ENCODE measurements at regions not wholly inside any gene's neighbourhood (a gene's known extent, or its start where the extent isn't known, plus 50 kb on each side); places are given as distances from the start of the nearest gene placed in this dataset.

DNA sequence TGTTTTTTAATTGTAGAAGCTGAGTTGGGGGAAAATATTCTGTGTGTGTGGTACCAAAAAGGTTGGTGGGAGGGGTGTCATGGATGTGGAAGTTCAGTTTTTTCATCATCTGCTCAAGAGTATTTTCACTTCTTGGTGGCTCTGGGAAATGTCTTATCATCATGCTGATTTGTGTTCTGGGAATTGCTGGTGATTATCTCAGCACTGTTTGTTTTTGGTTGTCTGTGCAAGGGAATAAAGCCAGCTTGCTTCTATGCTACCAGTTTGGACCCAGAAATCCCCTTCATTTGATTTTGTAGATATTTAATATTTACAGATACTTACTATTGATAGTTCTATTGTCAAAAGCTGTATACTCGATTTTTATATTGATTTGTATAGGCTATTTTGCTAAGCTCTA, 2289.7 kb downstream of the MAT2B start:
- no peak for DNase-seq

GRCh38 chr5:165805756-165806155, 2300.3 kb downstream of the MAT2B start:
- DNase-seq, result no peak

- DNase-seq, result no peak
These were observed 2302.9 kb downstream of the MAT2B start for GRCh38 chr5:165808335-165808734.

DNA sequence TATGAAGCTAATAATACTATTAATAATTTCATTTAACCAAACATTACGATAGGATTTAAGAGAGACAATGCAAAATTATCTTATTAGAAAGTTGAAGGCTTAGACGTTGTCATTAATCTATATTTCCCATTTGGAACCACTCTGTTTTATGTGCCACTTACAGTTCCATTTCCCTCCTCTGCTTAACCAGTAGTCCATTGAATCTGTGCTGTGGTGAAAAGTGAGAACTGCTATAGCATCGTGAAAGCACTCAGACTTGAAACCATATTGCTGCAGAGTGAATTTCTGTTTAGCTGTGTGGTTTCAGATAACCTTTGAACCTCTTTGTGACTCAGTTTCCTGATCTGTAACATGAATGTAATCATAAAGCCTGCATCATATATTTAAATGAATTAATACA, 2304.5 kb downstream of the MAT2B start:
- no peak for DNase-seq

DNA sequence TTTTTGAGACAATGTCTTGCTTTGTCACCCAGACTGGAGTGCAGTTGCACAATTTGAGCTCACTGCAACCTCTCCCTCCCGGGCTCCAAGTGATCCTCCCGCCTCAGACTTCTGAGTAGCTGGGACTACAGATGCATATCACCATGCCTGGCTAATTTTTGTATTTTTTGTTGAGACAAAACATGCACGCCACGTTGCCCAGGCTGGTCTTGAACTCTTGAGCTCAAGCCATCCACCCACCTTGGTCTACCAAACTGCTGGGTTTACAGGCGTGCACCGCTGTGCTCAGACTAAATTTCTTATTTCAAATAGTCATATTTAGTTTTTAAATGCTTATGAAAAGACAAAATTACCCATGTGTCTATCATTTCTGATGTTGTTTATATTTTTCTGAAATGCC, 2324.1 kb downstream of the MAT2B start:
- no peak for DNase-seq

GRCh38 chr5:165834891-165835290, 2329.5 kb downstream of the MAT2B start:
- DNase-seq, result peak; percentile 12

DNA sequence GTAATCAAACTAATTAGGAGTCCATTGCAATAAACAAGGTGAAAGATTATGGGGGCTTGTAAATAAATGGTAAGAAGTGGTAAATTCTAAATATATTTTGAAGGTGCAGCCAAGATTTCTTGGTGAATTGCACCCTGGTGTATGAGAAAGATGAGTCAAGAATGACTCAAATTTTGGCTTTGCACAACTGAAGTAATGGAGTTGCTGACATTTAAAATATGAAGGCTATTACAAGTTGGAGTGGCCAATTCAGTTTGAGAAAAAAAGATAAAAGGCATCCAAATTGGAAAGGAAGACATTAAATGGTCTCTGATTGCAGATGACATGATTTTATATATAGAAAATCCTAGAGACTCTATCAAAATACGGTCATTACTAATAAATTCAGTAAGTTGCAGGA, 2330.6 kb downstream of the MAT2B start:
- DNase-seq, result no peak

DNA sequence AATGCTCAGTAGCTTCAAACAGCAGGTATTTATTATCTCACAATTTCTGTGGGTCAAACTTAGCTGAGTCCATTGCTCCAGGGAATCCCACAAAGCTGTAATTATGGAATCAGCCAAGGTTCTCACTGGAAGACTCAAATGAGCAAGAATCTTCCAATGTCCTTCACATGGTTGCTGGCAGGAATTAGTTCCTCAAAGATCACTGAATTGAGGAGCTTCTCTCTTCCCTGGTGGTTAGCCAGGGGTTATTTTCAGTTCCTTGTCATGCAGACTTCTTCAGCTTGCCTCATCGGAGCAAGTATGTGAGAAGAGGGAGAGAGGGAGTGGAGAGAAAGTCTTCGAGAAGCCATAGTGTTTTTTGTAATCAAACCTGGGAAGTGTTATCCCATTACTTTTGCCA, 2331.9 kb downstream of the MAT2B start:
- DNase-seq, result no peak

DNA sequence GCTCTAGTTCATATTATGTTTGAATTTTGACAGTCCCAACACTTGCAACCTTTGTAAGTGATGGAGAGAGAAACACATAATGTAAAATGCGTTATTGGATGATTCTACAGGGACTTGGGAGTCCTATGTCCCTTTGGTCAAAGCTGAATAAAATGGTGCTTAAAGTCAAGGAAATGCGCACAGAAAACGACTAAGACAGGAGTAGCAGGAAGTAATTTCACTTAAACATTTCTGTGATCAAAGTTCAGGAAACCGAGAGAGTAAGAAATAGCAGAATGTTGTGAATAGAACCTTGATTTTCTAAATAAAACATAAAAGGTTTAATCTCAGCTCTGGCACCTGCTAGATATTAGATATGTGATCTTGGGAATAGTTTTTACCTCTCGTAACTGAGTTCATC, 2339.2 kb downstream of the MAT2B start:
- no peak for DNase-seq

- no peak for DNase-seq
These were observed 2352.7 kb downstream of the MAT2B start for GRCh38 chr5:165858118-165858517.

GRCh38 chr5:165859251-165859650, 2353.8 kb downstream of the MAT2B start:
- no peak for DNase-seq

GRCh38 chr5:165863239-165863638, 2357.8 kb downstream of the MAT2B start:
- DNase-seq, result no peak

- no peak for DNase-seq
These were observed 2365.9 kb downstream of the MAT2B start for GRCh38 chr5:165871291-165871690.

DNA sequence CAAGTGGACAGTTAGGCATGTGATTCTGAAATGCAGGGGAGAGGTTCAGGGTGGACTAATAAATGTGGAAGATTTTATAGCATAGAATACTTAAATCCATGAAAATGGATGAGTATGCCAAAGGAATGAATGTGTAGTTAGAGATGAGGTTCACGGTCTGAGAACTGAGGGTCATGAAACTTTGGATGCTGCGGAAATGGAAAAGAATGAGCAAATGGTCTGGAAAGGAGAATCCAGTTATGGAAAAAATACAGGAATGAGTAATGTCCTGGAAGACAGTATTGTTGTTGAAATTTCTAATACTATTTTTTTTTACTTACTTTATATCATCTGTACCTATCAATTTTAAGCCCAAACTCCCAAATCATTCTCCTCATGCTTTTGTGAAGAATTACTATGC, 2369.4 kb downstream of the MAT2B start:
- no peak for DNase-seq

DNA sequence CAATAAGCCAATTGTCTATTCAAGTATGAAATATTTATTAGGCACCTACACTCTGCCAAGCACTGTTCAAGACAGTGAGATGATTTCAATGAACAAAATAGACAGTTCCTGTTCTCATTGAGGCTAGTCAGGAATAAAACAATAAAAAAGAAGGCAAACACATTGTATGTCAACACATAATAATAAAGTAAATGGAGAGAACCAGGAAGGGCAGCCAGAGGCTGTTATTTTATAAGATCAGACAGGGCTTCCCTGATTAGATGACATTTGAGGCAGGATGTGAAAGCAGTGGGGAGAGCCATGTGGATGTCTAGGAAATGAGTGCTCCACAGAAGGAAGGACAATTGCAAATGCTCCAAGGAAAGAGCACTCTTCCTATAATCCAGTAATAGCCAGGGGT, 2371.1 kb downstream of the MAT2B start:
- no peak for DNase-seq

DNA sequence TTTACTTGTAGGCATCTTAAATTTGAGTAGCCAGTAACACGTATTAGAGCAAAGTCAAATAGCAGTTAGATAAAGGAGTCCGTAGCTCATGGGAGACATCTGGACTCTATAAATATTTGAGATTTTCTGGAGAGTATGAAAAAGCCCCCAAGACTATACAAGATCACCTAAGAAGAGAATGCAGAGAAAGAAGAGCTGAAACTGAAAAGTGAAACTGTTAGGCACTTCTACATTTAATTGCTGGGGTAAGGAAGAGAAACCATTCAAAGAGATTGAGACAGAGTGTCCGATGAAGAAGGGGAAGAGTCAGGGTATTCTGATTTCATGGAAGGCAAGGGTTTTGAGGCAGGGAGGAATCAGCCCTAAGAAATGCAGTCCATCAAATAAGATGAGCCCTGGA, 2372.1 kb downstream of the MAT2B start:
- DNase-seq, result no peak

- no peak for DNase-seq
These were observed 2375.8 kb downstream of the MAT2B start for GRCh38 chr5:165881259-165881658.

GRCh38 chr5:165882099-165882498, 2376.7 kb downstream of the MAT2B start:
- no peak for DNase-seq

- DNase-seq, result no peak
These were observed 2380.4 kb downstream of the MAT2B start for GRCh38 chr5:165885623-165886350.

GRCh38 chr5:165887147-165887546, 2381.7 kb downstream of the MAT2B start:
- DNase-seq, result no peak

GRCh38 chr5:165892383-165892782, 2387.0 kb downstream of the MAT2B start:
- DNase-seq, result no peak

- DNase-seq, result no peak
These were observed 2389.5 kb downstream of the MAT2B start for GRCh38 chr5:165894916-165895315.

DNA sequence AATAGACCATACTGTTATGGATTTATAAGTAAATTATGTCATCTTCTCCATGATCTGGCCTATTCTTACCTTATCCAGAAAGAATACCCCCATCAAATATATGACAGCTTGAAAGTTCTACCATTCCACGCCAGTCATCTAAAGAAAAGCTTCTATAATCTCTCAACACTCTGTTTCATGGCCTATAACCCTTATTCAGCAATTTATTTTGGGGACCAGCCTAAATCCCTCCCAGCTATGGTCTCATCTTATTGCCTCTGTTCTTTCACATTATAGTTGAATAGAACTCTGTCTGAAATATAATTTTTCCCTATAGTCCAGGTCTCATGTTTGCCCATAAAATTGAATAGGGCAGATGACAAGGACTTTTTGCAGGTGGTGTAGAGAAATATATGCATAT, 2387.6 kb upstream of the WWC1 start:
- no peak for DNase-seq

DNA sequence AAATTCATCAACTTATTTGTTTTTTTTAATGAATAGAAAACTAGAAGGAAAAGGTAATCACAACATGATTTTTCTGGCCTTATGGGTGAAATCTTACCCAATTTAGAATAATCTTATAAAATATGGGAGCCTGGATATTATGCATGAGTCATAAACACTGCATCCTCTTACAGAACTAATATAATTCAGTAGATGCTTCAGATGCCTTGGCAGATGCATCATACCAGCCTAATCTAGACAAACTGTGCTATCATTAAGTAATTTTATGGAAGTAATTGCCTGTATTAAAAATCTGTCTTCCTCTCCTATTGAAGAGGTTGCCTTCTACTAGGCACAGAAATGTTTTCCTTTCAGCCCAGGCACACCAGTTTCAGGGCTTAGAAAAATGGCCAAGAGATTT, 2384.6 kb upstream of the WWC1 start:
- no peak for DNase-seq

DNA sequence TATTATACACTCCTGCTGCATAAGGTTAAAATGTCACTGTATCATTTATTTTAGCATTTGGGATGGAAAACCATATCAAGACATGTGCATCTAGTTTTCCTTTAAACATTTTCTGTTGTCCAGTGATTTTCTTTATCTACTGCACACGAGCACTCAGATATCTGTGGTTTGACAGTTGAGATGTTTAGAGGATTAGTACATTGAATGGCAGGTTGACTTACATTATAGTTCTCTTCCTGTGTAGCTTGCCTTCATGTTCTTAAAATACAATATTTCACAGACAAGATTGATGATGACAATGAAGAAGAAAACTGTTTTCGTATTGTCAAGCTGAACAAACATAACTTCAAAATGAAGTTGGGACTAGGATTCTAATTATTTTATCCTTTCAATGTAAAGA, 2378.4 kb upstream of the WWC1 start:
- no peak for DNase-seq

Data from left hindlimb (tissue), 1 donor.